Left renal pelvis (tissue), 4 donors: ENCODE measurements at regions not wholly inside any gene's neighbourhood (a gene's known extent, or its start where the extent isn't known, plus 50 kb on each side); places are given as distances from the start of the nearest gene placed in this dataset.

Source experiments
- DNase-seq, 4 donors: peaks; one replicate each; pipeline ENCODE4 v3.0.0-alpha.2; 2013; ENCODE audit warnings: low read depth in 4 of 4, low spot score in 3 of 4

DNA sequence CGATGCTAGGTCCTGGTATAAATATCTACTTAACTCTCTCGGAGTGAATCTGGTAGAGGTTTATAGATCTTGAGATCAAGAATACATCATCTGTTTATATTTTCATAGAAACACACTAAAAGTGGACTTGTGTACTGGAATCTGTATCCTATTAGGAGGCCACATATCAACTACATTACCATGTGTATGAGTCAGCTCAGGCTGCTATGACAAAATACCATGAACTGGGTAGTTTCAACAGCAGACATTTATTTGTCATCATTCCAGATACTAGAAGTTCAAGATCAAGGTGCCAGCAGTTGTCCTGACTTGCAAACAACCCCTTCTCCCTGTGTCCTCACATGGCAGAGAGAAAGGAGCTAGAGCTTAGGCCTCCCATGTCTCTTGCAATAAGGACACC lies 113.9 kb upstream of the PFKP start:
- DNase-seq, result no peak

DNA sequence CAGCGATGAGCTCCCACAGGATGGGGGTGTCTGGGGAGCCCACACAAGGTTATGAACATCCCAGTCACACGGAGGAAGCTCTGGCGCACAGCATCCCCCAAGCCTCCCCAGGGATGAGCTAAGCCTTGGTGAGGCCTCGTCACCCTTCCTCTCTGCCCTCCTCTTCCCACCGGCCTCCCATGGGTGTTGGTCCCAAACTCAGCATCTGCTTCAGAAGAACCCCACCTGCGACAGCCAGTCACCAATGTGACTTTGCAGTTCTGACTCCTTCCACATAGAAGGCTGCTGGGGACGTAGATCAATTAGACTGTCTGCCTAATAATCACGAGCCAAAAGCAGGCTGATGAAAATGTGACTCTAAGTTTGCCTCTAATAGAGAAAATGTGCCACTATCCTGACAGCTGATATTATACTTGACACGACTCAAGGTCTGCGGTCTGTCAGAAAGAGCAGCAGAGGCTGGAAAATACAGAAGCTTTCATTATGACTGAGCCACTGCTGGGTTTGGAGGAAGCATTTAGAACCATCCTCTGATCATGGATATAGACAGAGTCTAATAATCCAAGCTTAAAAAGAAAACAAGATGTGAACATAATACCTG lies 116.0 kb upstream of the PFKP start:
- DNase-seq, result no peak

GRCh38 chr10:2950546-2950945 lies 116.8 kb upstream of the PFKP start:
- DNase-seq, result no peak

- no peak for DNase-seq
These were observed 117.4 kb upstream of the PFKP start for GRCh38 chr10:2949948-2950354.

DNA sequence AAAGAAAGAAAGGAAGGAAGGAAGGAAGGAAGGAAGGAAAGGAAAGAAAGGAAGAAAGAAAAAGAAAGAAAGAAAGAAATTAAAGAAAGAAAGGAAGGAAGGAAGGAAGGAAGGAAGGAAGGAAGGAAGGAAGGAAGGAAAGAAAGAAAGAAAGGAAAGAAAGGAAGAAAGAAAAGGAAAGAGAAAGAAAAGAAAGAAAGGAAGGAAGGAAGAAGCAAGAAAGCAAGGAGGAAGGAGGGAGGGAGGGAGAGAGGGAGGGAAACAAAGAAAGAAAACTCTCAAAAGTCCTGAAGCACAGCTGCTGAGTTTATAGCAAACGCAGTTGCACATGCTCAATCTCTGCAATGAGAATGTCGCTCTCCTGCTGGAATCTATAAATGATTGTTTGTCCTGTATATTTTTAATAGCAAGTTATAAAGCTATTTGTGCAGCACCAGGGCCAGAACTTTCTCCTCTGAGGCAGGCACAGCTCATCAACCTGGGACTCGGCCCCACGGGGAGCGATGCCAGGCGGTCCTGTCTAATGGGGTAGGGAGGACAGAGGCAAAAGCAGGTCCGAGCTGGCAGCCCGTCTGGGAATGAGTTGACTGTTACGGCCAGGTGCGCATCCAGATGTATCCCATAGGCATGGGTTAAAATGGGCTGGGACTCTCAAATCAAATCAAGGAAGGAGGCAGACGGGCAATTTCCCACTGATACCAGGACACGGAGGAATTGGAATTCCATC lies 118.0 kb upstream of the PFKP start:
- no peak for DNase-seq

GRCh38 chr10:2948127-2948854 lies 119.1 kb upstream of the PFKP start:
- no peak for DNase-seq

GRCh38 chr10:2944788-2945187 lies 122.6 kb upstream of the PFKP start:
- DNase-seq, result no peak

GRCh38 chr10:2943932-2944614 lies 123.3 kb upstream of the PFKP start:
- no peak for DNase-seq

DNA sequence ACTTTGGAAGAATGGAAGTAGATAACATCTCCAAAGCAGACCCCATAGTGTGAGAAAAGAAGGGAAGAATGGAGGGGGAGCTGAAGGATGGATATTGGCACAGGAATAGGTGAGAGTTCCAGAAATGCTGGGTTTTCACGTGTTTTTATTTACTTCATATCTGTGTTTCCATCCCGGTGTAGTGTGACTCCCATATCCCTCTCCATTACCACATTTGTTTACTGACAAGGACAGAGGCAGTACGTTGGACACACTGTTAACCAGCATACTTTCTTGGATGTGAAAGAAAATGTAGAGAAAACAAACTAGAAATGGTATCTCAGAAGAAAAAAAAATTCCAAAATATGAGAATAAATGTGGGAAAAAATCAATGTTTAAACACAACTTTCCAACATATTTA lies 124.4 kb upstream of the PFKP start:
- DNase-seq, result no peak

GRCh38 chr10:2938869-2939268 lies 128.5 kb upstream of the PFKP start:
- DNase-seq, result no peak

GRCh38 chr10:2936816-2937215 lies 130.5 kb upstream of the PFKP start:
- DNase-seq, result peak in 1 of 4 donors; percentile 31

DNA sequence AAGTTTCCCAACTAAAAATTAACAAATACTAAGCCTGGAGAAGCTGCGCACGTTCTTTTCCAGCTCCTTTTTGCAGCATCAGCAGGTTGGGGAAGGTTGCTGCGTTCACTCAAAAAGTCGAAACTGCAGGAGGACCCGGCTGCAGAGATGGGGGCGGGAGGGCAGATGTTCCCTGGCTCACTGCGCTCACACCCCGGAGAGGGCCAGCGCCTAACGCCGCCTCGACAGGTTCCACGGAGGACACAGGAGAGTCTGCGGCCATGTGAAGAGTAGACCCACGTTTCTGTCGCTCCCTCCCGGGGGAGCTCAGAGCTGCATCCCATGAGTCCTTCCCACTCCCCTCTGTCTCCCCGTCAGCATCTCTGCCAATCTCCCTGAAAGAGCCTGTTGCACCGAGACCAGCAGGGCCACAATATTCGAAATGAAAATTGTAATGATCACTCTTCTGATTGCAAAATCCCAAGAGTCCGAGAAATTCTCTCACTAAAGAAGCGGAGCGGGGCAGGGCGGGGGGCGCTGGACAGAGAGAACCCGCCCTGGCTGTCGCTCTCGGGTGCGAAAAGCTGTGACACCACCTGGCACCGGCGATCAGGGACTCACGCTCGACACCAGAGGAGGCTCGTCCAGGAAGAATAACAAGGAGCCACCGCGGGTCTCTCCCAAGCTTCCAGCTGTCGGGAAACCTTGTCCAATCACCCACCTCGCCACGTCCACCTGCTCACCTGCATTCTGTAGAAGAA lies 131.5 kb upstream of the PFKP start:
- no peak for DNase-seq

DNA sequence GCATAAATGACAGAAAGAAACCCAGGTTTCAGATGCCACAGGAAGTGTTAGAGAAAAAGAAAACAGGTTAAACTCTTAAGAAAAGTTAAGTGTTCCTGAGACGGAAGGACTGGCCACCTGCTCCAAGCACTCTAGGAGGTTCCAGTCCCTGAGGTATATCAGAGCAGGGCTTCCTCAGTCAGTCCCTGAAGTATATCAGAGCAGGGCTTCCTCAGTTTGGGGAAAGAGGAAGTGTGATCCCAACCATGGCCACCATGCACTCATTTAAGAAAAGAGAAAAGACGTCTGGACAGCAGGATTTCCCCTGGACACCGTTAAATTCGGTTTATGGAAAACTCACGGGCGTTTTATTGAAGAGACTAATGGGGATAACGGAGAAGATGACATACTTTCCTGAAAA lies 133.4 kb upstream of the PFKP start:
- DNase-seq, result no peak

DNA sequence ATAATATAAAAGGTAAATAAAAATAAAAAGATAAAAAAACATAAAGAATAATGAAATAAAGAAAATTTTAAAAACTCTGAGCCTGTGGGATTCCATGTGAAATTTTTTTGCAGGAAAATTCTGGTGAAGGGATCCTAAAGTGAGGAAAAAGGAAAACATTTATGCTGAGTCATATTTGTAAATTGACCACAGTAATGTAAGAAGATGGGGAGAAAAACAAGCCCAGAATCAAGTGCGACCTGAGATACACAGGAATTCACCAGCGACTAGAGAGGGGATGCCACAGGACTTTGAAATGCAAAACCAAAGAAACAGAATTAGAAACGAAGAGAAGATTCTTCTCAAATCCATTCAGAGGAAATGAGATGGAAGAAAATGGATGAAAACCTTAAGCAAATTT lies 133.8 kb upstream of the PFKP start:
- no peak for DNase-seq

DNA sequence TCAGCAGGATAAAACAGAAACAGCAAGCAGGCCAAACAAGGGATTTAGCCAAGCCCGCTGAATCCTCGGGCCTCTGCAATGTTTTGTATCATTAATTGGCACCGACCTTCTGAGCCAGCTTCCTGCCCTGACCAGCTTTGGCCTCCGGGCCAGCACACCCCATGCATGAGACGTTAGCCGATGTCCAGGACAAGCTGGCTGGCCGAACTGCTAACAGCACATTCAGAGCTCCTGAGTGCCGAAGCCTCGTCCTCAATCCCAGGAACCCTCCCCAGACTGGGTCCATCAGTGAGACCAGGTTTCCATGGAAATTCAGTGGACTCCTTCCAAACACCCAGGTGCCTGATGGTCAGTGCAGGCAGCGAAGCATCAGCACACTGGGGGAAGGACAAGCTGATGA lies 134.3 kb upstream of the PFKP start:
- DNase-seq, result no peak

DNA sequence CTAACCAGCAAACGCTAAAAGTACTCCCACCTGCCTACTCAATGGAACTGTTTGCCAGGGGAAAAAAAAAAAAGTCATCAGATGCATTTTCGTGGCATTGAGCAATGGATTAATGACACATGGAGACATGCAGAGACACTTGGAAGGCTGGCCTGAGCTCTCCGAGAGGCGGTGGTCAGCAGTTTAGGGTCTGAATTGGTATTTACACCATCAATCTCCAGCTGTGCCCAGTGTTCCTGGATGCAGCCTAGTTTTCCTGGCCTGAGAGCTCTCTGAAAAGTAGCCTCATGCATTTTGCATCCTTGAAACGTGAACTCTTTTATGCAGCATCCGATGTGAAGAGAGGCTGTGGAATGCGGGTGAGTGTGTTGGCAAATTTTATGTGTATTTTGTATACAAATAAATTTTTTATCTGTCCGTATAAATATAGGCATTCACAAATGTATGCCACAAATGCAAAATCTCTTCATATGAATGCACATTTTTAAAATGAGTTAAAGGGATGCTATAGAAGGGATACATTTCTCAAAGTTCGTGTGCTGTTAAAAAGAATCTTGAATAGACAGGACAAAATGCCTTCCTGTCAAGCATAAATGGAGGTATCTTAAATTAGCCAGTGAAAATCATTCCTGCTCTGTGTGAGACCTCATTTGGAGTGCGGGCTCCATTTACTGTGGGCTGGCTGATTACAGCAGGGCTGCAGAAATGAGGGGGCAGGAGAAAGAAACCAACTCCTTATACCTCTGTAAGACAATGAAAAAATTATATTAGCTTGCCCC lies 137.7 kb upstream of the PFKP start:
- no peak for DNase-seq

GRCh38 chr10:2927958-2928840 lies 139.1 kb upstream of the PFKP start:
- DNase-seq, result peak in 3 of 4 donors; percentile 61 to 73 (median 66)

DNA sequence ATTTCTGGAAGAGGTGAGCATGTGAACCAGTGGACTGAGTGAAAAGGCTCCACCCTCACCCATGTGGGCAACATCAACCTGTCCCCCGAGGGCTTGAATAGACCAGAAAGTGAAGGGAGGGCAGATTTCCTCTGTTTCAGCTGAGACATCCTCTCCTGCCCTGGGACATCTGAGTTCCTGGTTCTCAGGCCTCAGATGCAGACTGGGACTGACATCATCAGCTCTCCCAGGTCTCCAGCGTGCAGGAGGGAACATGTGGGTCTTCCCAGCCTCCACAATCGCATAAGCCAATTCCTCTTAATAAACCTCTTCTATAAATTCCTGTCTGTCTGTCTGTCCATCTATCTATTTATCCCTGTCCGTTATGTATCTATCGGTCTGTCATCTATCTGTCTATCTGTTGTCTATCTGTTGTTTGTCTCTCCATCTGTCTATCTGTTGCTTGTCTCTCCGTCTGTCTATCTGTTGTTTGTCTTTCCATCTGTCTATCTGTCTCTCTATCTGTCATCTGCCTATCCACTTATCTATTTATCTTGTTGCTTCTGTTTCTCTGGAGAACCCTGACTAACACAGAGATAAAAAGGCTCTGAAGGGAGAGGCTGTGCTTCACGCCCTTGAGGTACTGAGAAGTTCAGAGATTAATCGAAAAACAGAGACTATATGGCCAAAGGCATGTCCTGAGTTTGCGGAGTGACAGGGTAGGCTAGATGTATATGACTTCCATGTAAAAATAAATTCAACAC lies 140.3 kb upstream of the PFKP start:
- DNase-seq, result no peak
